ENCODE measurements at regions not wholly inside any gene's neighbourhood (a gene's known extent, or its start where the extent isn't known, plus 50 kb on each side); places are given as distances from the start of the nearest gene placed in this dataset.

- no peak for TF ChIP-seq CTCF (IDR thresholded peaks at IDR 0.05)
- no peak for ATAC-seq
- DNase-seq = no peak
- intact Hi-C loops (cut with DNase I, micrococcal nuclease) = no loop called here
- no peak overlapping the region for H3K4me3 ChIP-seq
- H3K4me1 ChIP-seq (ENCODE audit: low read depth) = no peaks in the 10 kb centered on the region
- no peaks in the 10 kb centered on the region for H3K9me3 ChIP-seq
- H3K36me3 ChIP-seq (ENCODE audit: low read depth) = no peaks in the 10 kb centered on the region
Observed at GRCh38 chr17:33889766-33890165, 365.3 kb upstream of the CCL2 start.

- TF ChIP-seq CTCF (IDR thresholded peaks at IDR 0.05) = no peak
- no peak overlapping the region for H3K4me3 ChIP-seq
- intact Hi-C loops (cut with DNase I, micrococcal nuclease) = no loop called here
- no peak for ATAC-seq
- H3K9me3 ChIP-seq = no peaks in the 10 kb centered on the region
- no peaks in the 10 kb centered on the region for H3K36me3 ChIP-seq (ENCODE audit: low read depth)
- H3K4me1 ChIP-seq (ENCODE audit: low read depth) = no peaks in the 10 kb centered on the region
- no peak for DNase-seq
Observed at GRCh38 chr17:33892717-33893591, 362.1 kb upstream of the CCL2 start.

- Histone ChIP-seq H3K36me3 (ENCODE audit: low read depth) (no peaks in the 10 kb centered on the region), H3K4me1 (ENCODE audit: low read depth) (no peaks in the 10 kb centered on the region), H3K4me3 (no peak overlapping the region), H3K9me3 (no peaks in the 10 kb centered on the region)
- DNase-seq (no peak), ATAC-seq (no peak)
- intact Hi-C loops (cut with DNase I, micrococcal nuclease) = no loop called here
- TF ChIP-seq CTCF (IDR thresholded peaks at IDR 0.05) = no peak
Observed at GRCh38 chr17:33895491-33895890, 359.6 kb upstream of the CCL2 start.

GRCh38 chr17:33896263-33896662 lies 358.8 kb upstream of the CCL2 start:
- Histone ChIP-seq H3K4me1 (ENCODE audit: low read depth) (no peaks in the 10 kb centered on the region), H3K36me3 (ENCODE audit: low read depth) (no peaks in the 10 kb centered on the region), H3K4me3 (no peak overlapping the region), H3K9me3 (no peaks in the 10 kb centered on the region)
- no peak for TF ChIP-seq CTCF (IDR thresholded peaks at IDR 0.05)
- intact Hi-C loops (cut with DNase I, micrococcal nuclease) = no loop called here
- DNase-seq (no peak), ATAC-seq (no peak)

- Histone ChIP-seq H3K4me1 (ENCODE audit: low read depth) (no peaks in the 10 kb centered on the region), H3K4me3 (no peak overlapping the region), H3K36me3 (ENCODE audit: low read depth) (no peaks in the 10 kb centered on the region), H3K9me3 (no peaks in the 10 kb centered on the region)
- intact Hi-C loops (cut with DNase I, micrococcal nuclease) = no loop called here
- no peak for TF ChIP-seq CTCF (IDR thresholded peaks at IDR 0.05)
- ATAC-seq (no peak), DNase-seq (no peak)
Observed at GRCh38 chr17:33901085-33901484, 354.0 kb upstream of the CCL2 start.
